ENCODE measurements at regions not wholly inside any gene's neighbourhood (a gene's known extent, or its start where the extent isn't known, plus 50 kb on each side); places are given as distances from the start of the nearest gene placed in this dataset.

DNA sequence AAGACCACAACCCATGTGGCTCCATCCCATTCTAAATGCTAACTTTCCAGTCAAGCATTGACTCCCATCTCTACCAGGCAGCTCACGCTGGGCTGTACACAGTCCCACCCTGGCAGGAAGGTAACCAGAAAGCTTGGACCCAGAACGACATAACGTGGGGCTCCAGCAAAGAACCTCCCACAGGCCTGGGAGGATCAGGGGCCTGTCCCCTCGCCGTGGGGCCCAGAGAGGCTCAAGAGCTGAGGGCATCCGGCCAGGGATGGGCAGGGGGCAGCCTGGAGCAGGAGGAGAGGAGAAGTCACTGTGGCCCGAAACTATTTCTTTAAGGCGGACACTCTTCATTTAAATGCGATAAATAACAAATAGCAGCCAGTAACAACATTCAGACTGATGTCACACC lies 169.9 kb downstream of the SHANK2 start:
- no peak for TF ChIP-seq EZH2phosphoT487 (IDR thresholded peaks at IDR 0.05)
- TF ChIP-seq, protein P1, sequence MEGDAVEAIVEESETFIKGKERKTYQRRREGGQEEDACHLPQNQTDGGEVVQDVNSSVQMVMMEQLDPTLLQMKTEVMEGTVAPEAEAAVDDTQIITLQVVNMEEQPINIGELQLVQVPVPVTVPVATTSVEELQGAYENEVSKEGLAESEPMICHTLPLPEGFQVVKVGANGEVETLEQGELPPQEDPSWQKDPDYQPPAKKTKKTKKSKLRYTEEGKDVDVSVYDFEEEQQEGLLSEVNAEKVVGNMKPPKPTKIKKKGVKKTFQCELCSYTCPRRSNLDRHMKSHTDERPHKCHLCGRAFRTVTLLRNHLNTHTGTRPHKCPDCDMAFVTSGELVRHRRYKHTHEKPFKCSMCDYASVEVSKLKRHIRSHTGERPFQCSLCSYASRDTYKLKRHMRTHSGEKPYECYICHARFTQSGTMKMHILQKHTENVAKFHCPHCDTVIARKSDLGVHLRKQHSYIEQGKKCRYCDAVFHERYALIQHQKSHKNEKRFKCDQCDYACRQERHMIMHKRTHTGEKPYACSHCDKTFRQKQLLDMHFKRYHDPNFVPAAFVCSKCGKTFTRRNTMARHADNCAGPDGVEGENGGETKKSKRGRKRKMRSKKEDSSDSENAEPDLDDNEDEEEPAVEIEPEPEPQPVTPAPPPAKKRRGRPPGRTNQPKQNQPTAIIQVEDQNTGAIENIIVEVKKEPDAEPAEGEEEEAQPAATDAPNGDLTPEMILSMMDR (IDR thresholded peaks at IDR 0.05): no peak
- no peak for TF ChIP-seq EZH2 (IDR thresholded peaks at IDR 0.05)
- Histone ChIP-seq H3K36me3 (no peaks in the 10 kb centered on the region), H3F3A (ENCODE audit: low read depth) (peaks cover 17% of the 10 kb centered on the region), H4K20me1 (ENCODE audit: low read depth) (no peaks in the 10 kb centered on the region), H2AFZ (replicated peaks) (no peak overlapping the region), H3K4me1 (no peaks in the 10 kb centered on the region), H3K79me2 (ENCODE audit: low read depth) (no peaks in the 10 kb centered on the region), H3K4me3 (no peak overlapping the region), H3K27me3 (no peaks in the 10 kb centered on the region), H3K27ac (no peak overlapping the region), H3K9me3 (ENCODE audit: low read depth) (no peaks in the 10 kb centered on the region), H3K9ac (no peak overlapping the region), H3K4me2 (no peak overlapping the region)
- Mint-ChIP-seq H3K4me3 (no peak overlapping the region), H3K4me1 (peaks cover 5% of the 10 kb centered on the region), H3K27me3 (ENCODE audit: insufficient read depth, low read depth) (peaks cover 11% of the 10 kb centered on the region), H3K36me3 (no peaks in the 10 kb centered on the region), H3K9me3 (peaks cover 13% of the 10 kb centered on the region), H3K27ac (no peak overlapping the region)
- DNase-seq (ENCODE audit: low spot score): no peak

DNA sequence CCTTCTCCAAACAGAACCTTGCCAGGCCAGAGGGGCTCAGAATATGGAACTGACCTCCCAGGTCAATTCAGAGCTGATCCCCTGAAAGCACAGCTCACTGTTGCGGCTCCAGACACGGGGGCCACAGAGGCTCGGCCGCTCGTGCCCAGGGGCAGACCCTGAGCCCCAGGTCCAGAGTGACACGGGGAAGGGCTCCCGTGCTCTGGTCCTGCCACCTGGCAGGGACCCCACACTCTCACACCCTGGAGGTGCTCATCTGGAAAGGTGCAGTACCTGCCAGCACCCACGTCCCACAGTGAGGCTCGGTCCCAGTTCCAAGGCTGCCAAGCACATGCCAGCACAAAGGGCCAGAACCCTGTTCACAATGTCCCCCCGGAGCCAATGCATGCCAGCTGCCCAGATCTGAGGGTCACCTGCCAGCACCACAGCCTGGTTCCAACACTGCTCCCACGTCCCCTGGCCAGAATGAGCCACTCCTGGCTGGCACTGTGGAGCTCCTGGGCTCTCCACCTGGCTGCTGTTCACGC lies 170.6 kb downstream of the SHANK2 start:
- H3K4me3 ChIP-seq: no peak overlapping the region
- no peaks in the 10 kb centered on the region for H3K27me3 ChIP-seq
- no peak overlapping the region for H3K27ac ChIP-seq
- no peak for TF ChIP-seq EZH2phosphoT487 (IDR thresholded peaks at IDR 0.05)
- no peak for TF ChIP-seq EZH2 (IDR thresholded peaks at IDR 0.05)
- TF ChIP-seq, protein P1 (IDR thresholded peaks at IDR 0.05): no peak
- H2AFZ ChIP-seq (replicated peaks): no peak overlapping the region
- no peaks in the 10 kb centered on the region for H4K20me1 ChIP-seq (ENCODE audit: low read depth)
- peaks cover 13% of the 10 kb centered on the region for H3F3A ChIP-seq (ENCODE audit: low read depth)
- peaks cover 5% of the 10 kb centered on the region for H3K4me1 Mint-ChIP-seq
- H3K4me2 ChIP-seq: no peak overlapping the region
- DNase-seq (ENCODE audit: low spot score): no peak
- no peak overlapping the region for H3K4me3 Mint-ChIP-seq
- peaks cover 9% of the 10 kb centered on the region for H3K27me3 Mint-ChIP-seq (ENCODE audit: insufficient read depth, low read depth)
- no peaks in the 10 kb centered on the region for H3K36me3 ChIP-seq
- H3K9me3 ChIP-seq (ENCODE audit: low read depth): no peaks in the 10 kb centered on the region
- H3K27ac Mint-ChIP-seq: no peak overlapping the region
- H3K36me3 Mint-ChIP-seq: no peaks in the 10 kb centered on the region
- no peaks in the 10 kb centered on the region for H3K79me2 ChIP-seq (ENCODE audit: low read depth)
- H3K4me1 ChIP-seq: no peaks in the 10 kb centered on the region
- H3K9me3 Mint-ChIP-seq: peaks cover 18% of the 10 kb centered on the region
- H3K9ac ChIP-seq: no peak overlapping the region

DNA sequence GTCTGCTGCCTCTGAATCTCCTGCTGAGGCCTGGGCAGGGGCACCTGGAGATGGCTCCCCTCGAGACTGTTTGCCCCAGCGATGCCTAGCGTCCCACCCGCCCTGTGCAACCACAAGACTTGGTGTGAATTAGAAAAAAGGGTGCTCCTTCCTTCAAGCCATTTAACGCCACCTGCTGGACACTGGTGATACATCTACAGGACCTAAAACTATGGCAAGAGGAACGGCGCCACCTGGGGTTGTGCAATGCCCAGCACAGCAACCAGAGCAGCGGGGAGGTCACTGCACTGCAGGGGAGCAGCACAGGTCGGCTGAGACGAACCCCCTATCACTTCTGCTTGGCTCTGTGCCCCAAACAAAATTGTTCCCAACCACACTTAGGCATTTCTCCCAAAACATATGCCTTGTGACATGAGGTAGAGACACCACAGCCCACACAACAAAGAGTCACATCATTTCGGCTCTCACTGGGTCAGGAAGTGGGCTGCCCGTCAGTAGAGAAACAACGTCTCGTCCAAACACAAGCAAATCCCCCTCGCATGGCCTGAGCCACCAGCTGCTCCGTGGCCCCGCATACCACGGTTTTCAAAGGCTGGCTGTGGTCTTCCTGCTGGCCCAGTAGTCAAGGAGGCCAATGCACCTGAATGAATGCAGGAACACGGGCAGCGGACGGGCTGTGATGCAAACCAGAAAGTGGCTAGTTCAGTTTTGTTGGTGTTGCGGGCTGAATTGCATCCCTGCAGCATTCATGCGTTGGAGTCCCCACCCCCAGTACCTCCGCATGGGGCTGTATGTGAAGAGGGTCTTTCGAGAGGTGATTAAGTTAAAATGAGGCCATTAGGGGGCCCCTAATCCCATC lies 171.9 kb downstream of the SHANK2 start:
- H3K4me2 ChIP-seq: no peak overlapping the region
- peaks cover 5% of the 10 kb centered on the region for H3K4me1 Mint-ChIP-seq
- peak; percentile 92 for DNase-seq (ENCODE audit: low spot score)
- H3K27ac ChIP-seq: no peak overlapping the region
- no peak overlapping the region for H3K9ac ChIP-seq
- H3K36me3 ChIP-seq: no peaks in the 10 kb centered on the region
- no peak overlapping the region for H2AFZ ChIP-seq (replicated peaks)
- H3K79me2 ChIP-seq (ENCODE audit: low read depth): no peaks in the 10 kb centered on the region
- peaks cover 7% of the 10 kb centered on the region for H3K27me3 Mint-ChIP-seq (ENCODE audit: insufficient read depth, low read depth)
- peaks cover 22% of the 10 kb centered on the region for H3K9me3 Mint-ChIP-seq
- H3K9me3 ChIP-seq (ENCODE audit: low read depth): no peaks in the 10 kb centered on the region
- H3K27me3 ChIP-seq: no peaks in the 10 kb centered on the region
- TF ChIP-seq EZH2 (IDR thresholded peaks at IDR 0.05): no peak
- TF ChIP-seq, protein P1 (IDR thresholded peaks at IDR 0.05): peak; percentile 93
- H3K4me1 ChIP-seq: no peaks in the 10 kb centered on the region
- no peaks in the 10 kb centered on the region for H3K36me3 Mint-ChIP-seq
- H3K4me3 ChIP-seq: no peak overlapping the region
- no peaks in the 10 kb centered on the region for H4K20me1 ChIP-seq (ENCODE audit: low read depth)
- peak overlapping the region; percentile 51 for H3K27ac Mint-ChIP-seq
- H3F3A ChIP-seq (ENCODE audit: low read depth): peaks cover 8% of the 10 kb centered on the region
- no peak overlapping the region for H3K4me3 Mint-ChIP-seq
